SK-N-SH (cell line): ENCODE measurements at regions not wholly inside any gene's neighbourhood (a gene's known extent, or its start where the extent isn't known, plus 50 kb on each side); places are given as distances from the start of the nearest gene placed in this dataset.

Experiments
- CTCF ChIA-PET: fragments of 300-600, 350-600 bp; formaldehyde crosslinking; extraction: SDS; loops from one replicate; lab custom pipeline; 2021; lab: Yijun Ruan, JAX
- POLR2A ChIA-PET: fragments of 350-600 bp; sonication (Branson Sonifier 250); formaldehyde crosslinking; extraction: SDS; loops from one replicate; lab custom pipeline; 2020; ENCODE audit warnings: antibody characterized with exemption, inconsistent platforms; lab: Yijun Ruan, JAX
- DNase-seq: peaks from one replicate; pipeline ENCODE4 v3.0.0; 2012
- H2AFZ ChIP-seq: fragments of 200-600 bp; sonication (generic); 2 replicates; pipeline ENCODE4 v1.8.1; 2016; ENCODE audit warnings: antibody characterized with exemption, mild to moderate bottlenecking, low read depth
- H3F3A ChIP-seq: fragments of 200-600 bp; sonication (generic); replicated peaks from 2 replicates; pipeline ENCODE3; 2016; ENCODE audit warnings: antibody characterized with exemption, mild to moderate bottlenecking; ENCODE audit not compliant: insufficient read depth
- H3K27ac ChIP-seq, 2 experiments: fragments of 200-500 bp in 1 of 2; fragments of 200-600 bp in 1 of 2; sonication (Bioruptor generic) in 1 of 2; sonication (generic), shearing (Covaris generic) in 1 of 2; 2 replicates each; pipeline versions ENCODE4 v1.5.1 to v1.6.1; 2014 to 2016; ENCODE audit warnings: low read depth in 2 of 2, inconsistent platforms in 1 of 2, low read length in 1 of 2, mild to moderate bottlenecking in 1 of 2, mixed read lengths in 1 of 2
- H3K27me3 ChIP-seq: fragments of 200-600 bp; sonication (generic), shearing (Covaris generic); 2 replicates; pipeline ENCODE4 v1.6.1; 2016; ENCODE audit warnings: mixed run types; ENCODE audit not compliant: insufficient read depth
- H3K36me3 ChIP-seq, 2 experiments: fragments of 200-500 bp in 1 of 2; fragments of 200-600 bp in 1 of 2; sonication (Bioruptor generic) in 1 of 2; sonication (generic) in 1 of 2; replicated peaks in 1 of 2; 2 replicates each; pipeline versions ENCODE3 to v1.5.1; 2014 to 2016; ENCODE audit warnings: low read length in 1 of 2, mild to moderate bottlenecking in 1 of 2; ENCODE audit not compliant: insufficient read depth in 2 of 2, control insufficient read depth in 1 of 2
- H3K4me1 ChIP-seq, 2 experiments: fragments of 200-500 bp in 1 of 2; fragments of 200-600 bp in 1 of 2; sonication (Bioruptor generic) in 1 of 2; sonication (generic), shearing (Covaris generic) in 1 of 2; 2 replicates each; pipeline versions ENCODE4 v1.5.1 to v1.6.1; 2014 to 2016; ENCODE audit warnings: low read depth in 1 of 2, low read length in 1 of 2, mixed run types in 1 of 2; ENCODE audit not compliant: insufficient read depth in 2 of 2, control insufficient read depth in 1 of 2
- H3K4me2 ChIP-seq: fragments of 200-600 bp; sonication (generic), shearing (Covaris generic); 2 replicates; pipeline ENCODE4 v1.6.1; 2017; ENCODE audit warnings: mixed run types
- H3K4me3 ChIP-seq, 2 experiments: fragments of 200-500 bp in 1 of 2; fragments of 200-600 bp in 1 of 2; sonication (Bioruptor generic) in 1 of 2; sonication (generic), shearing (Covaris generic) in 1 of 2; 2 replicates each; pipeline versions ENCODE4 v1.5.1 to v1.8.1; 2014 to 2016; ENCODE audit warnings: low read depth in 2 of 2, inconsistent platforms in 1 of 2, low read length in 1 of 2, mild to moderate bottlenecking in 1 of 2, mixed read lengths in 1 of 2, moderate library complexity in 1 of 2
- H3K79me2 ChIP-seq: fragments of 200-600 bp; sonication (generic); 2 replicates; pipeline ENCODE4 v1.8.1; 2017; ENCODE audit warnings: mild to moderate bottlenecking; ENCODE audit not compliant: insufficient read depth
- H3K9ac ChIP-seq: fragments of 200-600 bp; sonication (generic); 2 replicates; pipeline ENCODE4 v1.6.1; 2017; ENCODE audit warnings: mixed run types
- H3K9me2 ChIP-seq: fragments of 200-600 bp; sonication (generic); 2 replicates; pipeline ENCODE4 v1.6.1; 2017; ENCODE audit warnings: mixed run types
- H3K9me3 ChIP-seq: fragments of 200-600 bp; sonication (generic); 2 replicates; pipeline ENCODE4 v1.6.1; 2017; ENCODE audit warnings: mixed run types, mild to moderate bottlenecking, moderate library complexity
- H4K20me1 ChIP-seq: fragments of 200-600 bp; sonication (generic); 2 replicates; pipeline ENCODE4 v1.6.1; 2017; ENCODE audit warnings: mild to moderate bottlenecking, mixed run types; ENCODE audit not compliant: insufficient read depth
- CHD2 ChIP-seq: fragments of 150-350 bp; IDR thresholded peaks from 2 replicates; pipeline ENCODE4 v1.6.1; 2018; ENCODE audit warnings: low read length; ENCODE audit not compliant: partially characterized antibody
- FOXM1 ChIP-seq: IDR thresholded peaks from 2 replicates; pipeline ENCODE4 v1.4.0; 2012; ENCODE audit warnings: low read depth, mild to moderate bottlenecking
- JUND ChIP-seq: IDR thresholded peaks from 2 replicates; pipeline ENCODE4 v1.4.0; 2012
- MXI1 ChIP-seq: IDR thresholded peaks from 2 replicates; pipeline ENCODE4 v1.6.1; 2012; ENCODE audit warnings: mild to moderate bottlenecking, low read depth, low read length, improper control_type of control experiment
- RAD21 ChIP-seq: IDR thresholded peaks from 2 replicates; pipeline ENCODE4 v1.6.1; 2012; ENCODE audit warnings: mild to moderate bottlenecking, low read length
- TCF12 ChIP-seq: IDR thresholded peaks from 2 replicates; pipeline ENCODE4 v1.4.0; 2012
- WGBS: methylation state at CpG from one replicate; pipeline ENCODE4 v1.1.6; 2017; ENCODE audit warnings: low lambda C conversion rate; 5-methylcytosine and 5-hydroxymethylcytosine counted together
- TF ChIP-seq, protein P1 (sequence below): fragments of 150-350 bp; IDR thresholded peaks from 2 replicates; pipeline ENCODE4 v1.6.1; 2016; ENCODE audit warnings: mild to moderate bottlenecking, low read depth, low read length
- TF ChIP-seq, protein P2 (sequence below): IDR thresholded peaks from 2 replicates; pipeline ENCODE4 v1.4.0; 2012; ENCODE audit warnings: low read depth, borderline replicate concordance
- TF ChIP-seq, protein P3 (sequence below): IDR thresholded peaks from 2 replicates; pipeline ENCODE4 v1.6.1; 2012; ENCODE audit warnings: mild to moderate bottlenecking, low read depth, low read length, moderate library complexity
- TF ChIP-seq, protein P4 (sequence below): fragments of 200-600 bp; sonication (generic); IDR thresholded peaks from 2 replicates; pipeline ENCODE4 v1.6.1; 2017; ENCODE audit warnings: antibody characterized with exemption, mild to moderate bottlenecking, moderate library complexity

DNA sequence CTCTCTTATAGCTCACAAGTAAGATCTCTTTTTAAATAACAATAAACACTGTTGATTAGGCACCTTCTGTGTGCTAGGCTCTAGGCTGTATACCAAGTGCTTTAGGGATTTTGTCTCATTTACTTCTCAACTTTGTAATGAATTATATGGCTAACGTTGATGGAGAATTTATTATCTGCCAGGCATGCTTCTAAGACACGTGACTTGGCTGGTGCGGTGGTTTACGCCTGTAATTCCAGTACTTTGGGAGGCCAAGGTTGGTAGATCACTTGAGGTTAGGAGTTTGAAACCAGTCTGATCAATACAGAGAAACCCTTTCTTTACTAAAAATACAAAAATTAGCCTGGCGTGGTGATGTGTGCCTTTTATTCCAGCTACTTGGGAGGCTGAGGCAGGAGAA lies 1202.8 kb upstream of the TMEM132C start:
- H3K27me3 ChIP-seq, result no peaks in the 10 kb centered on the region
- WGBS, result 58% methylated on average over 5 of the region's 5 CpGs
- no peaks in the 10 kb centered on the region for H3F3A ChIP-seq
- TF ChIP-seq RAD21 (no peak), FOXM1 (no peak), MXI1 (no peak), CHD2 (no peak), TCF12 (no peak), JUND (no peak)
- TF ChIP-seq, protein P1, sequence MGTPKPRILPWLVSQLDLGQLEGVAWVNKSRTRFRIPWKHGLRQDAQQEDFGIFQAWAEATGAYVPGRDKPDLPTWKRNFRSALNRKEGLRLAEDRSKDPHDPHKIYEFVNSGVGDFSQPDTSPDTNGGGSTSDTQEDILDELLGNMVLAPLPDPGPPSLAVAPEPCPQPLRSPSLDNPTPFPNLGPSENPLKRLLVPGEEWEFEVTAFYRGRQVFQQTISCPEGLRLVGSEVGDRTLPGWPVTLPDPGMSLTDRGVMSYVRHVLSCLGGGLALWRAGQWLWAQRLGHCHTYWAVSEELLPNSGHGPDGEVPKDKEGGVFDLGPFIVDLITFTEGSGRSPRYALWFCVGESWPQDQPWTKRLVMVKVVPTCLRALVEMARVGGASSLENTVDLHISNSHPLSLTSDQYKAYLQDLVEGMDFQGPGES, result no peak
- TF ChIP-seq, protein P2, sequence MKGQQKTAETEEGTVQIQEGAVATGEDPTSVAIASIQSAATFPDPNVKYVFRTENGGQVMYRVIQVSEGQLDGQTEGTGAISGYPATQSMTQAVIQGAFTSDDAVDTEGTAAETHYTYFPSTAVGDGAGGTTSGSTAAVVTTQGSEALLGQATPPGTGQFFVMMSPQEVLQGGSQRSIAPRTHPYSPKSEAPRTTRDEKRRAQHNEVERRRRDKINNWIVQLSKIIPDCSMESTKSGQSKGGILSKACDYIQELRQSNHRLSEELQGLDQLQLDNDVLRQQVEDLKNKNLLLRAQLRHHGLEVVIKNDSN, result no peak
- TF ChIP-seq, protein P3, sequence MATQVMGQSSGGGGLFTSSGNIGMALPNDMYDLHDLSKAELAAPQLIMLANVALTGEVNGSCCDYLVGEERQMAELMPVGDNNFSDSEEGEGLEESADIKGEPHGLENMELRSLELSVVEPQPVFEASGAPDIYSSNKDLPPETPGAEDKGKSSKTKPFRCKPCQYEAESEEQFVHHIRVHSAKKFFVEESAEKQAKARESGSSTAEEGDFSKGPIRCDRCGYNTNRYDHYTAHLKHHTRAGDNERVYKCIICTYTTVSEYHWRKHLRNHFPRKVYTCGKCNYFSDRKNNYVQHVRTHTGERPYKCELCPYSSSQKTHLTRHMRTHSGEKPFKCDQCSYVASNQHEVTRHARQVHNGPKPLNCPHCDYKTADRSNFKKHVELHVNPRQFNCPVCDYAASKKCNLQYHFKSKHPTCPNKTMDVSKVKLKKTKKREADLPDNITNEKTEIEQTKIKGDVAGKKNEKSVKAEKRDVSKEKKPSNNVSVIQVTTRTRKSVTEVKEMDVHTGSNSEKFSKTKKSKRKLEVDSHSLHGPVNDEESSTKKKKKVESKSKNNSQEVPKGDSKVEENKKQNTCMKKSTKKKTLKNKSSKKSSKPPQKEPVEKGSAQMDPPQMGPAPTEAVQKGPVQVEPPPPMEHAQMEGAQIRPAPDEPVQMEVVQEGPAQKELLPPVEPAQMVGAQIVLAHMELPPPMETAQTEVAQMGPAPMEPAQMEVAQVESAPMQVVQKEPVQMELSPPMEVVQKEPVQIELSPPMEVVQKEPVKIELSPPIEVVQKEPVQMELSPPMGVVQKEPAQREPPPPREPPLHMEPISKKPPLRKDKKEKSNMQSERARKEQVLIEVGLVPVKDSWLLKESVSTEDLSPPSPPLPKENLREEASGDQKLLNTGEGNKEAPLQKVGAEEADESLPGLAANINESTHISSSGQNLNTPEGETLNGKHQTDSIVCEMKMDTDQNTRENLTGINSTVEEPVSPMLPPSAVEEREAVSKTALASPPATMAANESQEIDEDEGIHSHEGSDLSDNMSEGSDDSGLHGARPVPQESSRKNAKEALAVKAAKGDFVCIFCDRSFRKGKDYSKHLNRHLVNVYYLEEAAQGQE, result no peak
- TF ChIP-seq, protein P4, sequence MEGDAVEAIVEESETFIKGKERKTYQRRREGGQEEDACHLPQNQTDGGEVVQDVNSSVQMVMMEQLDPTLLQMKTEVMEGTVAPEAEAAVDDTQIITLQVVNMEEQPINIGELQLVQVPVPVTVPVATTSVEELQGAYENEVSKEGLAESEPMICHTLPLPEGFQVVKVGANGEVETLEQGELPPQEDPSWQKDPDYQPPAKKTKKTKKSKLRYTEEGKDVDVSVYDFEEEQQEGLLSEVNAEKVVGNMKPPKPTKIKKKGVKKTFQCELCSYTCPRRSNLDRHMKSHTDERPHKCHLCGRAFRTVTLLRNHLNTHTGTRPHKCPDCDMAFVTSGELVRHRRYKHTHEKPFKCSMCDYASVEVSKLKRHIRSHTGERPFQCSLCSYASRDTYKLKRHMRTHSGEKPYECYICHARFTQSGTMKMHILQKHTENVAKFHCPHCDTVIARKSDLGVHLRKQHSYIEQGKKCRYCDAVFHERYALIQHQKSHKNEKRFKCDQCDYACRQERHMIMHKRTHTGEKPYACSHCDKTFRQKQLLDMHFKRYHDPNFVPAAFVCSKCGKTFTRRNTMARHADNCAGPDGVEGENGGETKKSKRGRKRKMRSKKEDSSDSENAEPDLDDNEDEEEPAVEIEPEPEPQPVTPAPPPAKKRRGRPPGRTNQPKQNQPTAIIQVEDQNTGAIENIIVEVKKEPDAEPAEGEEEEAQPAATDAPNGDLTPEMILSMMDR, result no peak
- TF ChIP-seq, all 33 proteins: peak for 0
- H3K4me2 ChIP-seq, result no peak overlapping the region
- POLR2A ChIA-PET, result no interaction called here
- H2AFZ ChIP-seq, result no peak overlapping the region
- H3K9me3 ChIP-seq, result no peaks in the 10 kb centered on the region
- CTCF ChIA-PET, result interaction anchor here (0.9 kb wide), 1 partner anchor 229 kb away, joined by 4 read pairs; no protein-coding TSS in a partner anchor
- H3K4me3 ChIP-seq, result no peak overlapping the region
- no peaks in the 10 kb centered on the region for H4K20me1 ChIP-seq
- no peak overlapping the region for H3K9ac ChIP-seq
- no peak overlapping the region for H3K27ac ChIP-seq
- H3K36me3 ChIP-seq, result no peaks in the 10 kb centered on the region
- DNase-seq, result no peak
- no peaks in the 10 kb centered on the region for H3K79me2 ChIP-seq
- no peaks in the 10 kb centered on the region for H3K9me2 ChIP-seq
- no peaks in the 10 kb centered on the region for H3K4me1 ChIP-seq
